ENCODE measurements at regions not wholly inside any gene's neighbourhood (a gene's known extent, or its start where the extent isn't known, plus 50 kb on each side); places are given as distances from the start of the nearest gene placed in this dataset.
"Not testable (repeated sequence)": the region's sequence is repeated elsewhere in the genome, so short reads cannot be mapped to it uniquely, and the experiment has no call there.

- H3K9me3 ChIP-seq (ENCODE audit: control insufficient read depth, insufficient read depth, low read length) = no peaks in the 10 kb centered on the region
- H3K36me3 ChIP-seq (ENCODE audit: insufficient read depth, low read length) = no peaks in the 10 kb centered on the region
- H3K4me1 ChIP-seq (ENCODE audit: insufficient read depth, low read length) = no peaks in the 10 kb centered on the region
- H3K9ac ChIP-seq (ENCODE audit: low read depth, low read length) = no peak overlapping the region
These were observed 626.6 kb upstream of the SOX9 start for GRCh38 chr17:71494062-71494855.

GRCh38 chr17:71495420-71495819 is 625.4 kb upstream of the SOX9 start:
- no peaks in the 10 kb centered on the region for H3K9me3 ChIP-seq (ENCODE audit: control insufficient read depth, insufficient read depth, low read length)
- H3K36me3 ChIP-seq (ENCODE audit: insufficient read depth, low read length) = no peaks in the 10 kb centered on the region

GRCh38 chr17:71496552-71496951 is 624.3 kb upstream of the SOX9 start:
- Histone ChIP-seq H3K9me3 (ENCODE audit: control insufficient read depth, insufficient read depth, low read length) (no peaks in the 10 kb centered on the region), H3K4me1 (ENCODE audit: insufficient read depth, low read length) (no peaks in the 10 kb centered on the region), H3K9ac (ENCODE audit: low read depth, low read length) (no peak overlapping the region), H3K36me3 (ENCODE audit: insufficient read depth, low read length) (no peaks in the 10 kb centered on the region)

More at GRCh38 chr17:71495420-71495819, 625.4 kb upstream of the SOX9 start:
- H3K4me1 ChIP-seq (ENCODE audit: insufficient read depth, low read length) = no peaks in the 10 kb centered on the region
- no peak overlapping the region for H3K9ac ChIP-seq (ENCODE audit: low read depth, low read length)

- H3K36me3 ChIP-seq (ENCODE audit: insufficient read depth, low read length) = no peaks in the 10 kb centered on the region
- H3K4me1 ChIP-seq (ENCODE audit: insufficient read depth, low read length) = no peaks in the 10 kb centered on the region
- no peak overlapping the region for H3K9ac ChIP-seq (ENCODE audit: low read depth, low read length)
- H3K9me3 ChIP-seq (ENCODE audit: control insufficient read depth, insufficient read depth, low read length) = no peaks in the 10 kb centered on the region
These were observed 619.9 kb upstream of the SOX9 start for GRCh38 chr17:71500761-71501555.

- no peak overlapping the region for H3K9ac ChIP-seq (ENCODE audit: low read depth, low read length)
- H3K9me3 ChIP-seq (ENCODE audit: control insufficient read depth, insufficient read depth, low read length) = no peaks in the 10 kb centered on the region
- H3K4me1 ChIP-seq (ENCODE audit: insufficient read depth, low read length) = no peaks in the 10 kb centered on the region
- no peaks in the 10 kb centered on the region for H3K36me3 ChIP-seq (ENCODE audit: insufficient read depth, low read length)
These were observed 619.1 kb upstream of the SOX9 start for GRCh38 chr17:71501711-71502110.

GRCh38 chr17:71502443-71502842 is 618.4 kb upstream of the SOX9 start:
- Histone ChIP-seq H3K4me1 (ENCODE audit: insufficient read depth, low read length) (no peaks in the 10 kb centered on the region), H3K36me3 (ENCODE audit: insufficient read depth, low read length) (no peaks in the 10 kb centered on the region), H3K9ac (ENCODE audit: low read depth, low read length) (no peak overlapping the region), H3K9me3 (ENCODE audit: control insufficient read depth, insufficient read depth, low read length) (no peaks in the 10 kb centered on the region)

- H3K36me3 ChIP-seq (ENCODE audit: insufficient read depth, low read length) = no peaks in the 10 kb centered on the region
- no peak overlapping the region for H3K9ac ChIP-seq (ENCODE audit: low read depth, low read length)
- H3K9me3 ChIP-seq (ENCODE audit: control insufficient read depth, insufficient read depth, low read length) = no peaks in the 10 kb centered on the region
- no peaks in the 10 kb centered on the region for H3K4me1 ChIP-seq (ENCODE audit: insufficient read depth, low read length)
These were observed 616.9 kb upstream of the SOX9 start for GRCh38 chr17:71503710-71504465.

GRCh38 chr17:71505200-71505599 is 615.6 kb upstream of the SOX9 start:
- Histone ChIP-seq H3K4me1 (ENCODE audit: insufficient read depth, low read length) (no peaks in the 10 kb centered on the region), H3K9me3 (ENCODE audit: control insufficient read depth, insufficient read depth, low read length) (no peaks in the 10 kb centered on the region), H3K36me3 (ENCODE audit: insufficient read depth, low read length) (no peaks in the 10 kb centered on the region), H3K9ac (ENCODE audit: low read depth, low read length) (no peak overlapping the region)

GRCh38 chr17:71505981-71506380 is 614.8 kb upstream of the SOX9 start:
- Histone ChIP-seq H3K4me1 (ENCODE audit: insufficient read depth, low read length) (no peaks in the 10 kb centered on the region), H3K9ac (ENCODE audit: low read depth, low read length) (no peak overlapping the region), H3K9me3 (ENCODE audit: control insufficient read depth, insufficient read depth, low read length) (no peaks in the 10 kb centered on the region), H3K36me3 (ENCODE audit: insufficient read depth, low read length) (no peaks in the 10 kb centered on the region)

- Histone ChIP-seq H3K9me3 (ENCODE audit: control insufficient read depth, insufficient read depth, low read length) (no peaks in the 10 kb centered on the region), H3K4me1 (ENCODE audit: insufficient read depth, low read length) (no peaks in the 10 kb centered on the region), H3K9ac (ENCODE audit: low read depth, low read length) (no peak overlapping the region), H3K36me3 (ENCODE audit: insufficient read depth, low read length) (no peaks in the 10 kb centered on the region)
These were observed 609.4 kb upstream of the SOX9 start for GRCh38 chr17:71511266-71511995.

GRCh38 chr17:71513725-71514124 is 607.1 kb upstream of the SOX9 start:
- not testable (repeated sequence) for H3K9ac ChIP-seq (ENCODE audit: low read depth, low read length); H3K9me3 ChIP-seq (ENCODE audit: control insufficient read depth, insufficient read depth, low read length); H3K4me1 ChIP-seq (ENCODE audit: insufficient read depth, low read length); H3K36me3 ChIP-seq (ENCODE audit: insufficient read depth, low read length)

GRCh38 chr17:71516149-71516548 is 604.7 kb upstream of the SOX9 start:
- Histone ChIP-seq H3K4me1 (ENCODE audit: insufficient read depth, low read length) (no peaks in the 10 kb centered on the region), H3K36me3 (ENCODE audit: insufficient read depth, low read length) (no peaks in the 10 kb centered on the region), H3K9me3 (ENCODE audit: control insufficient read depth, insufficient read depth, low read length) (no peaks in the 10 kb centered on the region), H3K9ac (ENCODE audit: low read depth, low read length) (no peak overlapping the region)

- H3K9me3 ChIP-seq (ENCODE audit: control insufficient read depth, insufficient read depth, low read length) = no peaks in the 10 kb centered on the region
- no peak overlapping the region for H3K9ac ChIP-seq (ENCODE audit: low read depth, low read length)
- H3K36me3 ChIP-seq (ENCODE audit: insufficient read depth, low read length) = no peaks in the 10 kb centered on the region
- no peaks in the 10 kb centered on the region for H3K4me1 ChIP-seq (ENCODE audit: insufficient read depth, low read length)
These were observed 601.5 kb upstream of the SOX9 start for GRCh38 chr17:71519285-71519684.

- Histone ChIP-seq H3K4me1 (ENCODE audit: insufficient read depth, low read length) (no peaks in the 10 kb centered on the region), H3K36me3 (ENCODE audit: insufficient read depth, low read length) (no peaks in the 10 kb centered on the region), H3K9ac (ENCODE audit: low read depth, low read length) (no peak overlapping the region), H3K9me3 (ENCODE audit: control insufficient read depth, insufficient read depth, low read length) (no peaks in the 10 kb centered on the region)
These were observed 599.1 kb upstream of the SOX9 start for GRCh38 chr17:71521724-71522123.

All from ES-I3 (cell line).